NCI-H128 (cell line): ENCODE measurements at regions not wholly inside any gene's neighbourhood (a gene's known extent, or its start where the extent isn't known, plus 50 kb on each side); places are given as distances from the start of the nearest gene placed in this dataset.

ENCODE experiments used
- DNase-seq: peaks from one replicate; lab custom pipeline; 2025; ENCODE audit not compliant: unreplicated experiment; lab: John Stamatoyannopoulos, UW

- no peak for DNase-seq
Observed at GRCh38 chr14:58780185-58780584, 142.4 kb downstream of the DACT1 start.

DNA sequence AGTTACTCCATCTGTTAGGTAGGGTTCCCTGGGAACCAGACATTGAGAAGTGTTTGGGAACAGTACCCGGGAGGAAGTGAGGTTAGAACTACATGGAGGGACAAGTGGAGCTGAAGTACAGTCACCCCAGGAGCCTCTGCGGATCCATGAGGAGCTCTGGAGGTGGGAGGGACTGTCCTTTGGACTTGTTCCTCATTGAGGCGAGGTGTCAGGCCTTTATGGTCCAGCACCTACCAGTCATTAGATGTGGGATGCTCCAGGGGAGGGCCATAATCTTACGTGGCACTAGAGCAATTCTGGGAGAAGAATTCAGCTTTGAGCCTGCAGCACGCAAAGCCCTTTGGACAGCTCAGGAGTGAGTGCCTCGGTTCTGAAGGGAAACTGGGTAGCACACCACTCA lies 142.8 kb downstream of the DACT1 start:
- DNase-seq: no peak

DNA sequence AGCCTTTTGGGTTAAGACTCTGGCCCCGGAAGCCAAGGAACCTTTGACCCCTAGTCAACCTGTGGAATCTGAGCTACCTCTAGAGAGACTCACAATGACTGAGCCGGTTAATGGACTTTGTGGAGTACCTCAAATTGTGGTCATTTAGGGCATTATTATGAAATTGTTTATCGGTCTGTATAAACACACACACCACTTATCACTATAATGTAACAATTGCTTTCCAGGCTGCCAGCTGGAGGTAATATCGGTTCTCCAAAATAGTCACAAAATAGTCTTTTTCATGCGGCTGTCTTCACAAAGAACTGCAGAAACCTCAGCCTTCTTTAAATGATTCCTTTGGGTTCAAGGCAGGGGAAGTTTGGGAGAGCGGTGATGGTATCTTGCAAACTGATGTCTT lies 144.2 kb downstream of the DACT1 start:
- DNase-seq: no peak

DNA sequence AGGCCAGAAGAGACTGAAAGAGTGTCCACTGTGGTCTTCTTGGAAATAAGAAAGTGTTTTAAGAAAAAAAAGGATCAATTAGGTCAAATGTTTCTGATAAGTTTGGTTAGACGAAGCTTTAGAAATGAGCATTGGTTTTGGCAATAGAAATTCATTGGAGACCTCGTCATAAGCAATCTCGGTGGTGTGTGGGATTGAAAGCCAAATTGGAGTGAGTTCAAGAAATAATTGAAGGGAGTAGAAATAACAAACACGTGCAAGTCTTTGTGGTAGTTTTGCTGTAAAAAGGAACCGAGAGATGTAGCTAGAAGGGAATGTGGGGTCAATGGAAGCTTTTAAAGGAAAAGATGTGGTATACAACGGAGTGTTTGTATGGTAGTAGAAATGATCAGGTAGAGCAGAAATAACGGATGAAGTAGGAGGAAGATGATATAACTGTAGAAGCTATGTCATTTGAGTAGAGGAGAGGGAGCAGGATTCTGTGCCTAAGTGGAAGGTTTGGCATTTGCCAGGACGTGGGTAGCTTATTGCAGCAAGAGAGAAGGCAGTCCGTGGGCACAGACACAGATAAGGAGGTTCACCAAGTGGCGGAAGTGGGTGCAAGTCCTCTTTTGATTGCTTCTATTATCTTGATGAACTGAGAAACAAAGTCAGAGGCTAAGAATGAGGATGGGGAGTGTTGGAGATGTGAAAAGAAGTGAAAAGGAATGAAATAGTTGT lies 146.2 kb downstream of the DACT1 start:
- DNase-seq: no peak

DNA sequence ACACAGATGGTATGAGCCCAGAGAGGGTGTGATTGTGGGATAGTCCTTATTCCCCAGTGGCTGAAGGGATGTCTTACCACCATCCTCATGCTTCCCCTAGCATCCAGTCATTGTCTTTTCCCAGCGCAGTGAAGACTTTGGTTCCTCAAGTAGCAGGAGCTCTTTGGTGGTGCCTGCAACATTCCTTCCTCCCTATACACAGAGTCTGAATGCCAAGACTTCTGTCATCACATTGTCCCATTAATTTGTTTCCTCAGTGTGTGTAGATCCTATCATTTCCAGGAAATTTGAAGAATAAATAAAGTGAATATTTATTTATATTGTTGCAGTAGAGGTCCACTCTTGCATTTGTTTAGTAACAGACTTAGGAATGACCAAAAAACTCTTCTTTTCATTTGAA lies 147.2 kb downstream of the DACT1 start:
- DNase-seq: no peak

DNA sequence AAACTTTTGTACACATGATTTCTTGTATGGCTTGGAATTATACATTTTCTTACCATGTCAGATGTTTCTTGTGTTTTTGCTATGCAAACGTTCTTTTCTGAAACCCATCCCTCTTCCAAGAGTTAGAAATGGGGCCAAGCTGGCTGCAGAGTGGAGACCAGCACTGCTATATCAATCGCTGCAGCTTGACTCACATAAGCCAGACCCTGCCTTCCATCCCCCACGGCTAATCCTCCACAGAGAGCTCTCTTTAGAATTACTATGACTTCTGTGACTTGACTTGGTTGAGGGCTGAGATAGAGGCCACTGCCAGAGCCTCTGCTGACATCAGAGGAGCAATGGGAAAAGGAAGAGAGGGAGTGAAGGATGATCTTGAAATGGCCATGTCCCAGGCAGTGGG lies 147.9 kb downstream of the DACT1 start:
- no peak for DNase-seq

- DNase-seq: no peak
Observed at GRCh38 chr14:58787592-58787991, 149.8 kb downstream of the DACT1 start.

DNA sequence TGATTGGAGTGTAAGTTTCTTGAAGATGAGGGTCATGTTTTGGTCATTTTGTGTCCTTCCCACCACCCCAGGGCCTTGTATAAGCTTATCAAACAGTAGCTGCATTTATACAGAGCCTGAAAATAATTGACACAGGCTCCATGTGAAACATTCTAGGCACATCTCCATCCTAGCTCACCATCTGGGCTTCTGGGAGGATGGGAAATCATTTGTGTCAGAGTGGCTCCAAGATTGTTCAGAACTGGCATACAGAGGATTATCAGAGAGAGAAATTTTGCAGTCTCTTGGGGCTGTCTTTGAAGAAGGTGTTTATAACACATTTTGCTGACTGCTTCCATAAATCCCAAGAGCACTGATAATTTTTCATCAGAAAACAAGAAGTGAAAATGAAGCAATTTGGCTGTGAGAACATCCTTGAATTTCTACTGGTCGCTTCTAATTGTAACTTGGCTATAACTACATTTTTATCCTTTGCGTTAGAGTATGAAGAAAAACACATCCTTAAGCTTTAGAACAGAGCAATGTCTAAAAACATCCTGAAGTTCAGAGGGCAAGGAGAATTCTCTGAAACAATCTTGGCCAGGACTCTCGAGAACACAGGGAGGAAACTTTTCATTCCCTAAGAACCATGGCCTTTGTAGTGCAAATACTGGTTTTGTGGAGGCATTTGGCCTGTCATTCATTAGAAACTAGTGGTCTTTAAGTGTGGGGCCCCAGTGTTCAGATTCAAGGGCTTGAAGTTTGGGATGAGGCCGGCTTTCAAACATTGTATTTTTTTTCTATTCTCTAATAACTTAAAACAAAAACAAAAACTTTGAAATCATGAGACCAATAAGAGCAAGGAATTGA lies 151.1 kb downstream of the DACT1 start:
- no peak for DNase-seq

DNA sequence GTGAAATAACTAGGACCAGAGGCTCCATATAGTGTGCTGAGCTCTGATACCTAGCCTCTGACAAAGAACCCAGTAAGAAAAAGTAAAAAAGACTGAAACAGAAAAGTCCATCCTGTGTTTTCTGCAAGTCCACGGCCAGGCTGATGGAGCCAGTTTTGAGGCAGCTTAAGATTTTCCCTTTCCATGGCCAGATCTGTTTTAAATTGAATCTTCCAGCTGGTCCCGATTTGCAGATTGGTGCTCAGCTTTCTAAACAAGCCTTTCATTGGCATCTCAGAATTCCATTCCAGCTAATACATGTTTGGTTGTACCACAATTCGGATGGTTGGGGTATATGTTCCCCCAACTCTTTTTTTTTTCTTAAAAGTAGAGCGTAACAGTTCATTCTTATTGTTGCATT lies 152.0 kb downstream of the DACT1 start:
- DNase-seq: no peak

DNA sequence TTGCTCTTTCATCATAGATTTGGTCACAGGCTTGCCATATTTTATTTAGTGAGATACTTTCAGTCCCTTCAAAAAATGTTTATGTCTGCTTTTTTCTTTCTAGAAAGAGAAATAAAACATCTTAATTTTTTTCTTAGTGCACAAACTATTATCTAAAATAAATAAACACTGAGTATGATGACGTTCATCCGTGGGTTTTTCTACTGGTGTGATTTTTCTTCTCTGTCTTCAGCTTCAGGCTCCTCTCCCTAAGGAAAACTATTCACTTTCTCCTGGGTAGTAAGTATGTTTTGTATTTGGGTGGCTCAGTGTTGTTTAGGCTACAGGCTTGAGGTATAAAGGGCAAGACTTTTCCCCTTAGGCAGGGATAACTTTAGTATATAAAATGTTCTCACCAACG lies 154.7 kb downstream of the DACT1 start:
- DNase-seq: no peak

GRCh38 chr14:58793131-58793740 lies 155.5 kb downstream of the DACT1 start:
- no peak for DNase-seq

DNA sequence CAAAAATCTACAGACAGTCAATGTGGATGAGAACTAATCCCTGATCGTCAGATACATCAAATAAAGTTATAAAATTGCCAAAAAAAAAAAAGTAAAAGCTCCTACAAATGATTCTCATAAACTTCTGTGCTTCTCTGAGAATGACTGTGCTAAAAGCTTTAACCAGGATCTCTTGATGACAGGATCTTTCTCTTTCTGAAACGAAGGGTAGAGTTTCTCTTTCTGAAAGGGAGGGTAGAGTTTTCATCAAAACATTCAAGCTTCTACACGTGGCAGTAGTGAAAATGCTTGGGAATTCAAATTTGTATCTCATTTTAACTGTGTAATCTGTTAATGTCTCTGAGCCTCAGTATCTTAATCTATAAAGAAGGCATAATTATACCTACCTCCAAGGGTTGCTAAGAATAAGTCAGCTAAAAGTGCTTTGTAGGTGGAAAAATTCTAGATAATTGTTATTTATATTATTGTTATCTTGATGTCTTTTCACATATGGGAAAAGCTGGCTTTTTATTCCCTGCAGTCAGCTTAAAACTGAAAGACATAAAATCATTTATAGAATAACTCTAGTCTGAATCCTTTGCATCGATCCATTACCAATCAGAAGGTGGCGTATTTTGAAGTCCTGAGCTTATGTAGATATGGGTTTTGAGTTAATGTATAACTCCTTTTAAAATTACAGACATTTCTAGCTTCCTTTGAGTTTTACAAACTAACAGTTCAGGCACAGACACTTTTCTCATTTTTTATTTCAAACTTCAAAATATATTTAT lies 157.4 kb downstream of the DACT1 start:
- no peak for DNase-seq

GRCh38 chr14:58796242-58797009 lies 158.7 kb downstream of the DACT1 start:
- DNase-seq: no peak

GRCh38 chr14:58797010-58797429 lies 159.3 kb downstream of the DACT1 start:
- no peak for DNase-seq

GRCh38 chr14:58798173-58798572 lies 160.4 kb downstream of the DACT1 start:
- no peak for DNase-seq

GRCh38 chr14:58801086-58801485 lies 163.3 kb downstream of the DACT1 start:
- DNase-seq: no peak

GRCh38 chr14:58805057-58805456 lies 167.3 kb downstream of the DACT1 start:
- DNase-seq: peak; percentile 74

GRCh38 chr14:58805605-58806409 lies 168.0 kb downstream of the DACT1 start:
- DNase-seq: peak; percentile 85

GRCh38 chr14:58807191-58807590 lies 169.4 kb downstream of the DACT1 start:
- no peak for DNase-seq

DNA sequence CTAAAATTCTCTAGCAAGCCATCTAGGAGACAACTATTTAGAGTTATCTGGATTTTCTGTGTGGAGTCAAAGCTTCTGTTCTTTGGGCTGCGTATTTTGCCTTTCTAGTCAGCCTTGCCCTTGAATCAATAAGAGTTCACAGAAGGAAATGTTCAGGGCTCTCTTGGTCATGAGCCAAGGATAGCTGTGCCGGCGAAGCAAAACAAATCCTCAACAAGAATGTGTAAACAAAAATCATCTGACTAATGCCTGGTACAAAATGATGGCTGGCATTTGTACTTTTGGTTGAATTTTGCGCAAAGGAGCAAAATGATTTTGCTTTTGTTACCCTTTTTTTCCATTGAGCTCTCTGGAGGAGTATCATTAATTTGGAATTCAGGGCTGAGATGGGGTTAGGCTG lies 171.1 kb downstream of the DACT1 start:
- no peak for DNase-seq
